MCF 10A (cell line): ENCODE measurements at regions not wholly inside any gene's neighbourhood (a gene's known extent, or its start where the extent isn't known, plus 50 kb on each side); places are given as distances from the start of the nearest gene placed in this dataset.

Experiments used
- BruUV-seq: library from RNA; stranded (reverse); fragments of 400-500 nt; replicated peaks from 2 replicates; lab custom pipeline; 2021; lab: Mats Ljungman, UMichigan
- CTCF ChIA-PET: fragments of 300-600 bp; sonication (Branson Sonifier 250); formaldehyde crosslinking; extraction: SDS; loops from one replicate; lab custom pipeline; 2021; ENCODE audit warnings: antibody characterized with exemption, inconsistent platforms; lab: Yijun Ruan, JAX
- POLR2A ChIA-PET: fragments of 300-600, 350-650 bp; sonication (Branson Sonifier 250); formaldehyde crosslinking; extraction: SDS; loops from one replicate; lab custom pipeline; 2020; ENCODE audit warnings: antibody characterized with exemption, inconsistent platforms; lab: Yijun Ruan, JAX
- DNase-seq: peaks from one replicate; pipeline ENCODE4 v3.0.0-alpha.2; 2018; ENCODE audit not compliant: unreplicated experiment
- H3K27ac Mint-ChIP-seq: one replicate; pipeline ENCODE4 v1.8.0; 2022; ENCODE audit warnings: mild to moderate bottlenecking, low read depth, mixed read lengths; ENCODE audit not compliant: unreplicated experiment
- H3K27me3 Mint-ChIP-seq: one replicate; pipeline ENCODE4 v1.8.0; 2022; ENCODE audit warnings: mixed read lengths; ENCODE audit not compliant: insufficient read depth, unreplicated experiment
- H3K36me3 Mint-ChIP-seq: one replicate; pipeline ENCODE4 v1.8.0; 2022; ENCODE audit warnings: mild to moderate bottlenecking, moderate library complexity, mixed read lengths; ENCODE audit not compliant: insufficient read depth, unreplicated experiment
- H3K4me1 Mint-ChIP-seq: one replicate; pipeline ENCODE4 v1.8.0; 2022; ENCODE audit warnings: mixed read lengths; ENCODE audit not compliant: insufficient read depth, unreplicated experiment
- H3K4me3 Mint-ChIP-seq: one replicate; pipeline ENCODE4 v1.8.0; 2022; ENCODE audit warnings: mild to moderate bottlenecking, moderate library complexity, mixed read lengths; ENCODE audit not compliant: unreplicated experiment
- H3K9me3 Mint-ChIP-seq: one replicate; pipeline ENCODE4 v1.8.0; 2022; ENCODE audit warnings: mixed read lengths; ENCODE audit not compliant: unreplicated experiment
- intact Hi-C: fragments of 100-400 bp; cut with micrococcal nuclease; formaldehyde crosslinking; loops from 2 replicates; pipeline ENCODE4 v1.14.1; 2022
- TF ChIP-seq, protein P1 (sequence below): fragments of 200-600 bp; IDR thresholded peaks from one replicate; pipeline ENCODE4 v1.8.0; 2022; ENCODE audit warnings: antibody characterized with exemption, mild to moderate bottlenecking; ENCODE audit not compliant: unreplicated experiment

DNA sequence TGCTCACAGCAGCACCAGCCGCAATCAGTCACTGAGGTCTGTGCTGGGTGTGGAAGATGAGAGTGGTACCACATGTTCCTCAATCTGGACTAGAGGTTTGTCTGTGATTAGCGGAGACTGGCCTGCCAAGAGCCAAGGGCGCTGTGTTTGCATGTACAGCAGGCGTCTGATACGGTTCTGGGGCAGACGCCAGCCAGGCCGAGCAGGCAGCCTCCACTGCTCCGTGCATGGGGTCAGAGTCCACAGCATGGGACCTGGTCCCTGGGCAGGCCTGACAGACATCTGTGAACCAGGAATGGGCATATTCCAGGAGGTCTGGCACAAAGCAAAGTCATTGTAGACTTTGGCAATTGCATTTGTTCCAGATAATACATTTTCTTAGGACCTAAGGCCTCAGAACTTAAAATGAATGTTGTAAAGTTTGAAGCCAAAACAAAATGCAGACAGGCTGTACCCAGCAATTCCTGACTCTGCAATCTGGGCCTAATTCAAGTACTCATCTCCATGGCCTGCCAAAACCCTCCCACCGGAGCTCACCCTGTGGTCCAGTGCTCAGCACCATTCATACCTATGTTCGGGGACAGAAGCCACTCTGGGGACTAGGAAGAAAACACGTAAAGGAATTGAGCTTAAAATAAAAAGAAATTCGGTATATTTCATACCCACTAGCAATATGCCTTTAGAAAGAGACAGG lies 50.0 kb upstream of the FAM20C start:
- H3K4me3 Mint-ChIP-seq: no peak overlapping the region
- no peaks in the 10 kb centered on the region for H3K27me3 Mint-ChIP-seq
- no TSS peak for BruUV-seq
- ChIA-PET POLR2A (interaction anchor here (0.6 kb wide), 1 partner anchor 38 kb away, joined by 3 read pairs; no protein-coding TSS in a partner anchor), CTCF (interaction anchor here (0.7 kb wide), 1 partner anchor 13 kb away, joined by 3 read pairs; no protein-coding TSS in a partner anchor)
- no peak overlapping the region for H3K27ac Mint-ChIP-seq
- H3K36me3 Mint-ChIP-seq: peaks cover 9% of the 10 kb centered on the region
- intact Hi-C loops: no loop called here
- TF ChIP-seq, protein P1, sequence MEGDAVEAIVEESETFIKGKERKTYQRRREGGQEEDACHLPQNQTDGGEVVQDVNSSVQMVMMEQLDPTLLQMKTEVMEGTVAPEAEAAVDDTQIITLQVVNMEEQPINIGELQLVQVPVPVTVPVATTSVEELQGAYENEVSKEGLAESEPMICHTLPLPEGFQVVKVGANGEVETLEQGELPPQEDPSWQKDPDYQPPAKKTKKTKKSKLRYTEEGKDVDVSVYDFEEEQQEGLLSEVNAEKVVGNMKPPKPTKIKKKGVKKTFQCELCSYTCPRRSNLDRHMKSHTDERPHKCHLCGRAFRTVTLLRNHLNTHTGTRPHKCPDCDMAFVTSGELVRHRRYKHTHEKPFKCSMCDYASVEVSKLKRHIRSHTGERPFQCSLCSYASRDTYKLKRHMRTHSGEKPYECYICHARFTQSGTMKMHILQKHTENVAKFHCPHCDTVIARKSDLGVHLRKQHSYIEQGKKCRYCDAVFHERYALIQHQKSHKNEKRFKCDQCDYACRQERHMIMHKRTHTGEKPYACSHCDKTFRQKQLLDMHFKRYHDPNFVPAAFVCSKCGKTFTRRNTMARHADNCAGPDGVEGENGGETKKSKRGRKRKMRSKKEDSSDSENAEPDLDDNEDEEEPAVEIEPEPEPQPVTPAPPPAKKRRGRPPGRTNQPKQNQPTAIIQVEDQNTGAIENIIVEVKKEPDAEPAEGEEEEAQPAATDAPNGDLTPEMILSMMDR: no peak
- DNase-seq: no peak
- no peaks in the 10 kb centered on the region for H3K4me1 Mint-ChIP-seq
- H3K9me3 Mint-ChIP-seq: no peaks in the 10 kb centered on the region
